HepG2 (cell line): ENCODE measurements at regions not wholly inside any gene's neighbourhood (a gene's known extent, or its start where the extent isn't known, plus 50 kb on each side); places are given as distances from the start of the nearest gene placed in this dataset.

ENCODE experiments used
- ATAC-seq: fragments of 200-7000 bp; cut with Tn5 transposase; 3 replicates; pipeline ENCODE4 v1.9.1; 2020; ENCODE audit warnings: mild to moderate bottlenecking, moderate library complexity
- BruUV-seq: library from RNA; stranded (reverse); fragments of 400-500 nt; replicated peaks from 2 replicates; lab custom pipeline; 2021; lab: Mats Ljungman, UMichigan
- CTCF ChIA-PET: fragments of 300-600 bp; formaldehyde crosslinking; extraction: SDS; loops from one replicate; lab custom pipeline; 2021; ENCODE audit warnings: low total read pairs, inconsistent platforms, low intra/inter-chr PET ratio; lab: Yijun Ruan, JAX
- POLR2A ChIA-PET: fragments of 350-600 bp; sonication (Branson Sonifier 250); formaldehyde crosslinking; loops from one replicate; lab custom pipeline; 2020; ENCODE audit warnings: antibody characterized with exemption, inconsistent platforms; lab: Yijun Ruan, JAX
- DNase-seq: peaks from one replicate; pipeline ENCODE4 v3.0.0-alpha.2; 2015; ENCODE audit warnings: low spot score
- FAIRE-seq: peaks from 3 replicates; lab custom pipeline; 2011; peaks lifted over from hg19 to GRCh38; lab: Jason Lieb, UNC
- H2AFZ ChIP-seq: one replicate; pipeline ENCODE4 v1.6.1; 2011; ENCODE audit warnings: low read length, inconsistent platforms
- H3K27ac ChIP-seq: fragments of 300-600 bp; 3 replicates; pipeline ENCODE4 v1.8.0; 2011; ENCODE audit warnings: mixed run types, mild to moderate bottlenecking, mixed read lengths, low read length, inconsistent platforms; ENCODE audit not compliant: insufficient read depth; ENCODE audit errors: extremely low read length
- H3K27me3 ChIP-seq, 2 experiments: fragments of 200-600 bp in 1 of 2; 2 replicates in 1 of 2; 3 replicates in 1 of 2; pipeline versions ENCODE4 v1.6.0 to v1.8.0; 2011; ENCODE audit warnings: low read length in 2 of 2, mild to moderate bottlenecking in 2 of 2, moderate library complexity in 2 of 2, inconsistent platforms in 1 of 2; ENCODE audit not compliant: insufficient read depth in 2 of 2, control insufficient read depth in 1 of 2
- H3K36me3 ChIP-seq, 2 experiments: fragments of 200-600 bp in 1 of 2; replicated peaks in 1 of 2; 2 replicates in 1 of 2; 3 replicates in 1 of 2; pipeline versions ENCODE4 v1.5.1 to v1.8.0; 2011; ENCODE audit warnings: low read length in 2 of 2, inconsistent platforms in 1 of 2; ENCODE audit not compliant: insufficient read depth in 2 of 2, control insufficient read depth in 1 of 2
- H3K4me1 ChIP-seq: 2 replicates; pipeline ENCODE4 v1.5.1; 2012; ENCODE audit warnings: low read length, inconsistent platforms; ENCODE audit not compliant: insufficient read depth
- H3K4me2 ChIP-seq: 2 replicates; pipeline ENCODE4 v1.6.0; 2011; ENCODE audit warnings: low read depth, low read length, inconsistent platforms
- H3K4me3 ChIP-seq, 3 experiments: fragments of 200-600 bp in 1 of 3; sonication (generic), shearing (Covaris generic) in 1 of 3; replicated peaks in 1 of 3; 2 replicates each; pipeline ENCODE4 v1.5.1; 2011 to 2016; ENCODE audit warnings: low read length in 3 of 3, inconsistent platforms in 2 of 3, low read depth in 2 of 3, mild to moderate bottlenecking in 2 of 3, control low read depth in 1 of 3, mixed read lengths in 1 of 3; ENCODE audit not compliant: insufficient read depth in 1 of 3
- H3K79me2 ChIP-seq: one replicate; pipeline ENCODE4 v1.6.1; 2011; ENCODE audit warnings: low read length, inconsistent platforms; ENCODE audit not compliant: insufficient read depth
- H3K9ac ChIP-seq: 2 replicates; pipeline ENCODE4 v1.6.0; 2011; ENCODE audit warnings: mild to moderate bottlenecking, low read depth, low read length, inconsistent platforms; ENCODE audit not compliant: insufficient read depth
- H3K9me3 ChIP-seq: 2 replicates; pipeline ENCODE4 v1.5.1; 2012; ENCODE audit warnings: mild to moderate bottlenecking, low read length
- H4K20me1 ChIP-seq: 2 replicates; pipeline ENCODE4 v1.6.0; 2011; ENCODE audit warnings: inconsistent platforms, mild to moderate bottlenecking, low read length, moderate library complexity; ENCODE audit not compliant: insufficient read depth
- AGO2 ChIP-seq: fragments of 200-400 bp; formaldehyde crosslinking; optimal IDR thresholded peaks from 2 replicates; pipeline ENCODE3; 2017; ENCODE audit warnings: mild to moderate bottlenecking, low read depth, low read length, moderate library complexity
- CENPX ChIP-seq: sonication (generic); formaldehyde crosslinking; IDR thresholded peaks from 2 replicates; pipeline ENCODE4 v1.9.0; 2021; ENCODE audit warnings: mild to moderate bottlenecking, missing genetic modification reagents, moderate library complexity
- ETV6 ChIP-seq: sonication (generic); formaldehyde crosslinking; conservative IDR thresholded peaks from 2 replicates; pipeline ENCODE4 v1.4.0; 2020; ENCODE audit warnings: missing genetic modification reagents
- MED13 ChIP-seq: sonication (generic); formaldehyde crosslinking; IDR thresholded peaks from 2 replicates; pipeline ENCODE4 v1.5.0; 2020; ENCODE audit warnings: missing genetic modification reagents
- NFIC ChIP-seq: IDR thresholded peaks from 2 replicates; pipeline ENCODE4 v1.6.1; 2012; ENCODE audit warnings: mild to moderate bottlenecking, low read length, inconsistent platforms
- PTBP1 ChIP-seq: fragments of 200-400 bp; formaldehyde crosslinking; IDR thresholded peaks from 2 replicates; pipeline ENCODE4 v1.6.1; 2018; ENCODE audit warnings: low read length, low read depth; ENCODE audit not compliant: poor library complexity, severe bottlenecking
- SMARCE1 ChIP-seq: fragments of 450-650 bp; IDR thresholded peaks from 2 replicates; pipeline ENCODE4 v1.6.1; 2017; ENCODE audit warnings: borderline replicate concordance
- SP2 ChIP-seq: sonication (generic); formaldehyde crosslinking; IDR thresholded peaks from 2 replicates; pipeline ENCODE4 v1.5.1; 2020; ENCODE audit warnings: mild to moderate bottlenecking, missing genetic modification reagents
- ZNF816 ChIP-seq: sonication (generic); formaldehyde crosslinking; IDR thresholded peaks from 2 replicates; pipeline ENCODE4 v1.8.0; 2022; ENCODE audit warnings: missing genetic modification reagents, mild to moderate bottlenecking, borderline replicate concordance
- WGBS: methylation state at CpG from one replicate; pipeline ENCODE4 v1.1.6; 2017; ENCODE audit warnings: low lambda C conversion rate; 5-methylcytosine and 5-hydroxymethylcytosine counted together
- in situ Hi-C: cut with HindIII; loops from 2 replicates; pipeline ENCODE4 v1.10.0; 2017; ENCODE audit warnings: low pct_unique_long_range_greater_than_20kb; ENCODE audit not compliant: extremely low pct_ligation_motif_present
- intact Hi-C: fragments of 100-400 bp; cut with micrococcal nuclease; formaldehyde crosslinking; loops from one replicate; pipeline ENCODE4 v1.10.0; 2022; ENCODE audit not compliant: unreplicated experiment
- TF ChIP-seq, protein P1 (sequence below): sonication (generic); formaldehyde crosslinking; IDR thresholded peaks from 2 replicates; pipeline ENCODE4 v1.4.0; 2020; ENCODE audit warnings: missing genetic modification reagents, mild to moderate bottlenecking, borderline replicate concordance
- TF ChIP-seq, protein P2 (sequence below): sonication (generic); formaldehyde crosslinking; IDR thresholded peaks from 2 replicates; pipeline ENCODE4 v1.5.0; 2020; ENCODE audit warnings: mild to moderate bottlenecking, missing genetic modification reagents
- TF ChIP-seq, protein P3 (sequence below): IDR thresholded peaks from 2 replicates; pipeline ENCODE4 v1.6.1; 2016; ENCODE audit warnings: missing genetic modification reagents, missing compliant biosample characterization
- TF ChIP-seq, protein P4 (sequence below), 2 experiments: sonication (generic) in 1 of 2; formaldehyde crosslinking in 1 of 2; IDR thresholded peaks; 2 replicates each; pipeline versions ENCODE4 v1.5.1 to v1.6.1; 2011 to 2020; ENCODE audit warnings: borderline replicate concordance in 1 of 2, low read depth in 1 of 2, low read length in 1 of 2, mild to moderate bottlenecking in 1 of 2, missing genetic modification reagents in 1 of 2, moderate library complexity in 1 of 2

DNA sequence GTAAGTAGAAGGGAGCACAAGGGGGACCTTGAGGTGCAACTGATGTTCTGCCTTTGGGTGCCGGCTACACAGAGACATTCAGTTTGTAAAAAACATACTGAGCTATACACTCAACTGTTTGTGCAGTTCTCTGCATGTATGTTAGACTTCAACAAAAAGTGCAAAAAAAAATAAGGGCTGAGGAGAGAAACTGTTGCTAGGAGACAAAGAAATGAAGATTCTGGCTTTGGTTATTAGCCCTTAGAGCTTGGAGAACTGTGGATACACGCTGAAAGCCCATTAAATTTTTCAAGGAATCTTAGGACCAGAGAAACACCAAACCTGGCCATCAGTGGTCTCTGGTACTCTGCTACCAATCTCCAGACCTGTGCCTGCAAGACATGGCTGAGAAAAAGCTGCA, 207.6 kb upstream of the NSMCE3 start:
- H4K20me1 ChIP-seq: no peaks in the 10 kb centered on the region
- H3K27me3 ChIP-seq: peaks cover 0 to 4% of the 10 kb centered on the region in 2 experiments; a peak in 2 of 5 replicates
- H3K4me3 ChIP-seq: no peak overlapping the region
- no peak for ATAC-seq
- intact Hi-C loops: no loop called here
- WGBS: 43% methylated on average over 2 of the region's 2 CpGs
- TF ChIP-seq MED13: no peak
- no peak for TF ChIP-seq PTBP1
- no peak for TF ChIP-seq SMARCE1
- TF ChIP-seq ETV6 (CRISPR knock-in tag): no peak
- TF ChIP-seq, protein P1, sequence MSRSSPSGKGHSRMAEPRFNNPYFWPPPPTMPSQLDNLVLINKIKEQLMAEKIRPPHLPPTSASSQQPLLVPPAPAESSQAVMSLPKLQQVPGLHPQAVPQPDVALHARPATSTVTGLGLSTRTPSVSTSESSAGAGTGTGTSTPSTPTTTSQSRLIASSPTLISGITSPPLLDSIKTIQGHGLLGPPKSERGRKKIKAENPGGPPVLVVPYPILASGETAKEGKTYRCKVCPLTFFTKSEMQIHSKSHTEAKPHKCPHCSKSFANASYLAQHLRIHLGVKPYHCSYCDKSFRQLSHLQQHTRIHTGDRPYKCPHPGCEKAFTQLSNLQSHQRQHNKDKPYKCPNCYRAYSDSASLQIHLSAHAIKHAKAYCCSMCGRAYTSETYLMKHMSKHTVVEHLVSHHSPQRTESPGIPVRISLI (CRISPR knock-in tag): no peak
- no peak for TF ChIP-seq AGO2
- TF ChIP-seq NFIC: no peak
- ChIA-PET CTCF (no interaction called here), POLR2A (no interaction called here)
- no TSS peak for BruUV-seq
- no peaks in the 10 kb centered on the region for H3K4me1 ChIP-seq
- H3K9me3 ChIP-seq: no peaks in the 10 kb centered on the region
- H3K79me2 ChIP-seq: no peaks in the 10 kb centered on the region
- no peaks in the 10 kb centered on the region for H3K36me3 ChIP-seq
- no peak for DNase-seq
- in situ Hi-C loops: no loop called here
- no peak overlapping the region for H3K27ac ChIP-seq
- no peak for FAIRE-seq
- H2AFZ ChIP-seq: no peak overlapping the region
- no peak overlapping the region for H3K9ac ChIP-seq
- no peak overlapping the region for H3K4me2 ChIP-seq

DNA sequence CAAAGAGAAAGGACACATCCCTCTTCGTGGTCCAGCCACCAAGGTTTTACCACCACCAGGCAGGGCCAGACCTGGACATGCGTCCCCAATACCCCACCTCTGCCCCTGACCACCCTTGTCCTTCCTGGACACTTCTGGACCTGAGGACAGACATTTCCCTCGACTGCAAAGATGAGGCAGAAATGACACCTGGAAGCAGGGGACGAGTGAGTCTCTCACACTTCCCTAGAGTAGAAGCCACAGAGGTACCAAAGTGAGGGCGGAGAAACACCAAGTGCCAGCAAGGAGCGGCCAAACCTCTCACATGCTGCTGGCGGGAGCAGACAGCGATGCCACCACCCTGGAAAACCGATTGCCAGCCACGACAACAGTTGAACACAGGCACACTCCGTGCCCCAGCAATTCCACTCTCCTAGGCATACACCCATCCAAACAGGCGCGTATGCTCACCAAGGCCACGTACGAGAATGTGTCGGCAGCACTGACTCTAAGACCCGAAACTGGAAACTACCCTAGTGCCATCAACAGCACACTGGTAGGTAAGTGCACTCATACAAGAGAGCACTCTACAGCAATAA, 207.0 kb upstream of the NSMCE3 start:
- no peak for FAIRE-seq
- intact Hi-C loops: no loop called here
- TF ChIP-seq CENPX (CRISPR knock-in tag) (no peak), ZNF816 (CRISPR knock-in tag) (no peak), NFIC (no peak), SP2 (CRISPR knock-in tag) (no peak)
- TF ChIP-seq, protein P2, sequence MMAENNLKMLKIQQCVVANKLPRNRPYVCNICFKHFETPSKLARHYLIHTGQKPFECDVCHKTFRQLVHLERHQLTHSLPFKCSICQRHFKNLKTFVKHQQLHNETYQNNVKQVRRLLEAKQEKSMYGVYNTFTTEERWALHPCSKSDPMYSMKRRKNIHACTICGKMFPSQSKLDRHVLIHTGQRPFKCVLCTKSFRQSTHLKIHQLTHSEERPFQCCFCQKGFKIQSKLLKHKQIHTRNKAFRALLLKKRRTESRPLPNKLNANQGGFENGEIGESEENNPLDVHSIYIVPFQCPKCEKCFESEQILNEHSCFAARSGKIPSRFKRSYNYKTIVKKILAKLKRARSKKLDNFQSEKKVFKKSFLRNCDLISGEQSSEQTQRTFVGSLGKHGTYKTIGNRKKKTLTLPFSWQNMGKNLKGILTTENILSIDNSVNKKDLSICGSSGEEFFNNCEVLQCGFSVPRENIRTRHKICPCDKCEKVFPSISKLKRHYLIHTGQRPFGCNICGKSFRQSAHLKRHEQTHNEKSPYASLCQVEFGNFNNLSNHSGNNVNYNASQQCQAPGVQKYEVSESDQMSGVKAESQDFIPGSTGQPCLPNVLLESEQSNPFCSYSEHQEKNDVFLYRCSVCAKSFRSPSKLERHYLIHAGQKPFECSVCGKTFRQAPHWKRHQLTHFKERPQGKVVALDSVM (CRISPR knock-in tag): no peak
- TF ChIP-seq, protein P3, sequence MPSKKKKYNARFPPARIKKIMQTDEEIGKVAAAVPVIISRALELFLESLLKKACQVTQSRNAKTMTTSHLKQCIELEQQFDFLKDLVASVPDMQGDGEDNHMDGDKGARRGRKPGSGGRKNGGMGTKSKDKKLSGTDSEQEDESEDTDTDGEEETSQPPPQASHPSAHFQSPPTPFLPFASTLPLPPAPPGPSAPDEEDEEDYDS (CRISPR knock-in tag): no peak
- TF ChIP-seq, protein P4, sequence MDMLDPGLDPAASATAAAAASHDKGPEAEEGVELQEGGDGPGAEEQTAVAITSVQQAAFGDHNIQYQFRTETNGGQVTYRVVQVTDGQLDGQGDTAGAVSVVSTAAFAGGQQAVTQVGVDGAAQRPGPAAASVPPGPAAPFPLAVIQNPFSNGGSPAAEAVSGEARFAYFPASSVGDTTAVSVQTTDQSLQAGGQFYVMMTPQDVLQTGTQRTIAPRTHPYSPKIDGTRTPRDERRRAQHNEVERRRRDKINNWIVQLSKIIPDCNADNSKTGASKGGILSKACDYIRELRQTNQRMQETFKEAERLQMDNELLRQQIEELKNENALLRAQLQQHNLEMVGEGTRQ (IDR thresholded peaks at IDR 0.05; ENCODE audit: low read depth, low read length): no peak
- TF ChIP-seq, protein P4 (CRISPR knock-in tag; IDR thresholded peaks at IDR 0.05; ENCODE audit: borderline replicate concordance): no peak

More for the DNA sequence above, 207.0 kb upstream of the NSMCE3 start:
- no peaks in the 10 kb centered on the region for H3K4me1 ChIP-seq
- H3K79me2 ChIP-seq: no peaks in the 10 kb centered on the region
- ChIA-PET POLR2A (no interaction called here), CTCF (no interaction called here)
- no peak for DNase-seq
- no peak overlapping the region for H3K9ac ChIP-seq
- H3K9me3 ChIP-seq: no peaks in the 10 kb centered on the region
- H3K36me3 ChIP-seq: no peaks in the 10 kb centered on the region
- H2AFZ ChIP-seq: no peak overlapping the region
- 37% methylated on average over 14 of the region's 17 CpGs for WGBS
- H4K20me1 ChIP-seq: no peaks in the 10 kb centered on the region
- no TSS peak for BruUV-seq
- in situ Hi-C loops: no loop called here
- peaks cover 0 to 4% of the 10 kb centered on the region in 2 experiments; a peak in 2 of 5 replicates for H3K27me3 ChIP-seq
- ATAC-seq: no peak
- no peak overlapping the region for H3K4me2 ChIP-seq
- H3K27ac ChIP-seq: no peak overlapping the region
- no peak overlapping the region for H3K4me3 ChIP-seq
